ENCODE measurements at regions not wholly inside any gene's neighbourhood (a gene's known extent, or its start where the extent isn't known, plus 50 kb on each side); places are given as distances from the start of the nearest gene placed in this dataset.

DNA sequence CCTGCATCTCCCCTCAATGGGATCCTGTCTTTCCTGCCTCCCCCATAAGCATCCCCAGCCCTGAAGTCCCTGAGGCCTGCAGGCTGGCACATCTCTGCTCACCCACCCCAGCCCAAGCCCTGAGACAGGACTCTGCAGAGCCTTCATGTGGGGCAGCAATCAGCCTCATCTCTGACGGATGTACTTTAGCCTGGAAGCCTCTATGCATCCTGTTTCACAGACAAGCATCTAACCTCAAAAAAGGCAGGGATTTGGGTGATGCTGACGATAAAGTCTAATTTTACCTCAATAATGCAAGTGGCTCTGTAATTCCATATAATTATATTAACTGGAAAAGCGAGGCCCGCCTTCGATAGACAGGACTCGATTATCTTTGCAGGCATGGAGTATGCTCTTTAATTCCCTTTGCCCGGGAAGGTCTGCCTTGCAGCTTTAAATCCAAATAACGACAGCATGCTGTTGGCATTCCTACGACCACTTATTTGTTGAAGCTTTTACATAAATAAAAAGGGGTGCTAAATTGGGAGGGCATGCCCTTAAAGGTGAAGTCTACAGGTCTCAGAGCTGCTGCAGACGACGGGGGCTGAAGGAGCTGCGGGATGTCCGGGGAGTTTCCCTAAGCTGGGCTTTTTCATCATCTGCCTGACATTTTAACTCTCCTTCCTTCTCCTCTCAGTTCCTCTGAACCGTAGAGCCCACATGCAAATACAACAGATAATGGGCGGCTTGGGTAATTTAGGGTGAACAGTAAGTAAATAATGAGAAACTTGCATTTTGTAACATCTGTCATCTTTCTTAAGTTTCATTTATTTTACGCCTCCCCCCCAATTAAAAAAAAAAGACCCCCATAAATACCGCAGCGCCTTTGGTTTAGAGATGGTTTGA lies 211.5 kb downstream of the URI1 start:
- DNase-seq (ENCODE audit: low read depth in 2 of 2), result no peak

DNA sequence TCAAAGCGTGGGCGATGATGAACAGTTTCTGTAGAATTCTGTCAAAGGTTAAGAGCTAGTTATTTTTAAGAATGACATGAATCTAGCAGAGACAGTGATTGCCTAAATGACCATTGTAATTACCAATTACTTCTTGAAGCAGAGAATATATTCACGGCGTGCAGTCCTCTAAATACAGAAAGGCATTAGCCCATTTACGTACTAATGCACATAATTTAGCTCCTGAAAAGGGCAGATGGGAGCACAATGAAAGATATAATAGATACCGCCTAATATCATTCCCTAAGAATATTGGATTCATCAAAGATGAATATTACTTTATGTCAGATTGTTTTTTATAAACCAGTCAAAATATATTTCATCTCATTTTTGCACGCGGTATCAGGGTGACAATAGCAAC lies 212.4 kb downstream of the URI1 start:
- no peak for DNase-seq (ENCODE audit: low read depth in 2 of 2)

DNA sequence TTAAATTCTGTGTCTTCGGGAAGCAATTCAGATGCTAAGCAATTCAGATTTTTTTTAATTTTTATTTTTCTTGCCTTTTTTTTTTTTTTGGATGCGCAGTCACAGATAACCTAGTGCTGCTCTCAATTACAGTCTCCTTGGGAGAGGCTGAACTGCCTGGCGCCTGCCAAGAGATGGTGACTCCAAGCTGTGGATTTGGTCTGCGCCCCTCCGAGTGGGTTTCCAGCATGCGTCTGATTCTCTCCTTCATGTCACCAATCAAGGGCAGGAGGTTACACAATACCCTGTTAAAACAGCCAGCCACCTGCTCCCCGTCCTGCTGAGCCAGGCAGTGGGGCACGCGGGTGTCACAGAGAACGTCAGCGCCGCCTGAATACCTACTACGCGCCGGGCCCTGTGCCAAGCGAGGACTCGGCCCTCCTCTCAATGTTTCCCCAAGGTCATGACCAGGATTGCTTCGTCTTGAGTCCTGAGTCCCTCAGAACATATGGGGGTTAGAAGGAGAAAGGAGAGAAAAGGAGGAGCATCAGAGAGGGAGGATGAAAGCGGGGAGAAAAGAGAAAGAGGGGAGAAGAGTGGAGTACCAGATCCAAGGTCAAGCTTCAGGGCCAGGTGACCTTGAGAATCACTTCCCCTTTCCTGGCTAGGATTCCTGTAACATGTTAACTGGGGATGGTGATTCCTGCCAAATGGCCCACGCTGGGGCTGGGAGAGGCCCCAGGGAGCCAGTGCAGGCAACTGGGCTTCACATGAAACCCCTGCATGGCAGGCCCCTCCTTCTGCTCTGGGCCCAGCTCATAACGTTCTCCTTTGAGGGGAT lies 213.6 kb downstream of the URI1 start:
- DNase-seq (ENCODE audit: low read depth in 2 of 2), result no peak

DNA sequence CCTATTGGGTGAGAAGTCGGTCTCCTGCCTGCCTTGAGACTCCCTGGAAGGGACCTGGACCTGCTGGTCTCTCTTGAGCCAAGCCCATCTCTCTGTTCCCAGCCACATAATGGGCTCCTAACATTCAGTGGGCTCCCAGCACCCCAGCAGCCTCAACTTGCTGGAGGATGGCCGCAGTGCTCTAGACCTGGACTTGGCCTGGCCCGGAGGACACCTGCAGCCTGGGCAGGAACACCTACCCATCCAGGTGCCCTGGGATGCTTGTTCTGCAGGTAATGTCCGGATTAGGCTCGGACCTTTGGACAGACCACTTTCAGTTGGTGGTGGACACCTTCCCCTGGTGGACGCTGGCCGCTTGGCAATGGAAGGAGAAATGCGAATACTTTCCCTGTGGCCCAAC lies 214.6 kb downstream of the URI1 start:
- no peak for DNase-seq (ENCODE audit: low read depth in 2 of 2)

DNA sequence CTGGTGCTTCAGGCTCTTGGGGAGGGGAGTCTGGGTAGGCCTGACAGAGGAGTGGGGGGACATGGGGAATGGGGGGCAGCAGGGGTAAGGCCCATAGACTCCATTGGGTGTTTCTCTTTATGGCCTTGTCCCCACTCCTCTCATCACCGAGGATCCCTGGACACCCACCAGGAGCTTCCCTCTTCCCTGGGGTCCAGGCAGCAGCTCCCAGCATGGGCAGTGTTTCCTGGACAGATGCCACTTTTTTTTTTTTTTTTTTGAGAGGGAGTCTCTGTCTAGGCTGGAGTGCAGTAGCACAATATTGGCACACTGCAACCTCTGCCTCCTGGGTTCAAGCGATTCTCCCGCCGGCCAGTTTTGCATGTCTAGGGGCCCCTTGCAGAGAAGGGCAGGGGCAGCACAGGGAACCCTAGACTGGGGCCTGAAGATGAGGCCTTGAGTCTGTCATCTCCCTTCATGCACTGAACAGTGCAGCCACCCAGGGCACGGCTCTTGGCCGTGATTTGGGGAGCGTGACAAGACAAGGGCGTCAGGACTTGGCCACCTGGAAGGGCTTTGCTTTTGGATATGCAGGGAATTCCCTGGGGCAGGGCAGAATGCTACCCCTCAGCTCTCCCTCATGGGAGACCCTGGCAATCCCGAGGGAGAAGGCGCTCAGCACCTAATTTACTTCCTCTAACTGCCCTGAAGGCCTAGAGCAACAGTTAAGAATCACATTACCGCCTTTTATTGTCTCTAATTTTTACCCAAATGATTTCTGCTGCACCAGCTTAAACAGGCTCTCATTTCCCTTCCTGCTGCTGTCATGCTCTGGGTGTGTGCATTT lies 213.9 kb upstream of the ZNF536 start:
- DNase-seq (ENCODE audit: low read depth in 2 of 2), result no peak

DNA sequence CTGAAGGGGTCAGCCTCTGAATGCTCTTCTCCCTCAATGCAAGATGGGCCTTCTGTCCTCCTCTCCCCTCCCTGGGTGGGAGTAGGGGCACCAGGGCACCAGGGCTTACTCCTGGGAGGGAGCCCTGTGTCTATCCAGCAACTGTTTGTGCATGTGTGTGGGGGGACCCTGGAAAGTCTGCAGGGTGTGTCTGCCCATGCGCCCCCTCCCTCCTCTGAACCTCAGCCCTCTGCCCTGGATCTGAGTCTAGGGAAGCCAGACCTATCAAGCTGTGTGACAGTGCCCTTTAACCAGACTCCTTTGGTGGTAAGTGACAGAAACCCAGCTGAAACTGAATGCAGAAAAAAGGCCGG lies 213.3 kb upstream of the ZNF536 start:
- no peak for DNase-seq (ENCODE audit: low read depth in 2 of 2)

DNA sequence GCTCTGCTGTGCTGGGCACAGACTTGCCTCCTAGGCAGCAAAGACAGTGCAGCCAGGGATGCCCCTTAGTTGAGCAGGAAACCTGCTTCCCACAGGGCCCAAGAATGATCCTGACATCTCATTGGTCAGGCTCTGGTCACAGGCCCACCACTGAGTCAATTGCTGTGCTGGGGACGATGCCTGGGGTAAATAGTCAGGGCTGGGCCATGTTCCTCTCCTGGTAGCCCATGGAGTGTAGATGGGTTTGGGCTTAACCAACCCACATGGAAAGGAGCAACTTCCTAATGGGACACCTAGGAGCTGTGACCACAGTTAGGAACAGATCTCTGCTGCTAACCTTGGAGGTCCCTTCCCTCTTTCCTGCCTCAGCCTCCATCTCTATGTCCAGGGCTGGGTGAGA lies 212.5 kb upstream of the ZNF536 start:
- DNase-seq (ENCODE audit: low read depth in 2 of 2), result no peak

DNA sequence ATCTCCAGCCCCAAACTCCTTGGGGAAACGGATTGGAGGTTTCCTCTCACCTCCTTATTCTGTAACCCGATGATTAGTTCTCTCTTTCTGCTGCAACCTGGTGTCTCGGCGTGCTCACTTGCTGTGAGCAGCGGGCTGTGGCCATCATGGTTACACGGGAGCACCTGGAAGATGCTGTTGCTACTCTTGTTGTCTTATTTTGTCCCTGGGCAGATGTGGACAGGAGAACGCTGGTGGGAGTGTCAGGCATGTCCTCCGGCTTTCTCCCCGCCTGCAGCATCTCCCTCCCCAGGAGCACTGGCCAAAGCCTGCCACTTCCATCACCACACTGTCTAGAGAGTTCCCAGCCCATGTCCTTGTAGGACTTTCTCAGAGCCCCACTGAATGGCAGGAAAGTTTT lies 211.8 kb upstream of the ZNF536 start:
- no peak for DNase-seq (ENCODE audit: low read depth in 2 of 2)

DNA sequence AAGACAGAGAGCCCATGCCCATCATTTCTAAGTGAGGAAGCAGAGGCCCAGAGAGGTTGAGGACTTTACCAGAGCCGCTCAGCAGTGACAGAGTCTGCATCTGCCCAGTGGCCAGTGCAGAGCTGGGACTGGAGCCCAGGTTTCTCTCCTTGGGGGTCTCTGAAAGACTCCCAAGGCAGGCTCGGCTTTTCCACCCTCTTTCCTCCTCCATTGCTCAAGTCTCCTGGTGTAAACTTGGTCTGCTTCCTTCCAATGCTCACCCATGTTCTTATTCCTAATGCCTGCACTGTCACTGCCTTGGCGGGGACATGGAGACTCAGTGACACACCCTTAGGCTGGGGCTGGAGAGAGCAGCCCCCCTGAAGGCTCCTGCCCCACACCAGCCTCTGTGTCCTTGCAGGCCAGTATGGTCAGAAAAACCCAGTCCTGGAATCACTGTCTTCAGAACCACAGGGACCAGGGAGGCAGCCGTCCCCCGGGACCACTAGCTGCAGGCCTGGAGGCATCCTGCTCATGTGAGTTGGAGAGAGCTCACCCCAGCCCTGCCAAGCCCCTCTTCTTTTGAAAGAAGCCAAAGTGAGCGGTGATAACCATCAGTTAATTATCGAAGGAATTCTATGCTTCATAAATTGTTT lies 211.0 kb upstream of the ZNF536 start:
- DNase-seq (ENCODE audit: low read depth in 2 of 2), result no peak

DNA sequence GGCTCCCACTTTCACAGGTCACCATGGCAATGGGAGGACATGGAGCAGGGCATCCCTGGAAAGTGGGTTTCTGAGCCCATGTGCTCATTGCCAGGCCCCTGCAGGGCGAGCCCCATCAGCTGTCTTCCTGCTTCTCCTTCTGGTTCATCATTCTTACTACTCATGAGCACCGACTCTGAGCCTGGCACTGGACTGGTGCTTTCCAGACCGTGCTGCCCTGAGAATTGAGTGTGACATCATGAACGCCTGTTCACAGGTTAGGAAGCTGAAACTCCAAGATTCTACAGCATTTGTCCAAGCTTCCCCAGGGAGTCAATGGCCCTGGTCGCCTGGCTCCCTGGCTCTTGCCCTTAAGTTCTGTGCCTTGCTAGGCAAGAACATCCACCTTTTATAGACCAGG lies 210.4 kb upstream of the ZNF536 start:
- no peak for DNase-seq (ENCODE audit: low read depth in 2 of 2)

DNA sequence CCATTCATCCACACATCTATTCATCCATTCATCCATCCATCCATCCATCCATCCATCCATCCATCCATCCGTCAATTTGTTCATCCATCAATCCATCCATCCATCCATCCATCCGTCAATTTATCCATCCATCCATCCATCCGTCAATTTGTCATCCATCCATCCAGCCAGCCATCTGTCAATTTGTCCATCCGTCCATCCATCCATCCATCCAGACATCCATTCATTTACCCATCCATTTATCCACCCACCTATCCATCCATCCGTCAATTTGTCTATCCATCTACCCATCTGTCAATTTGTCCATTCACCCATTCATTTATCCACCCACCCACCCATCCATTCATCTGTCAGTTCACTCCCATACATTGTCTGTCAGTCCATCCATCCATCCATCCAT lies 209.5 kb upstream of the ZNF536 start:
- no peak for DNase-seq (ENCODE audit: low read depth in 2 of 2)

DNA sequence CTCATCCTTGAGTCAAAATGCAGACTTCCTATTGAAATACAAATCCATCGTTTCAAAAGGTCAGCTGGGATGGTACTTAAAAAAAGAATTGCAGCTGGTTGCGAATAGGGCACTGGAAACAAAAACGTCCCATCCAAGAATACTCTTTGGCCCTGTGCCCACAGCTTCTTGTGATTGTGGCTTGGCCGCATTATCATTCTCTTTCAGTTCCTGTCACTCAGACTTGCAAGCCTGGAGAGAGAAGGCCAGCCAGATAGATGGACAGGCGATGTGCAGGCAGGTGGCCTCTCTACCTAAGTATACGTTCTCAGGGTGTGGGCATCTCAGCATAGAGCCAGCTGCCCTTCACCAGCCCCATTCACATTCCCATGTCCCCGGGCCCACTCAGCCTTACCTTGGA lies 208.5 kb upstream of the ZNF536 start:
- DNase-seq (ENCODE audit: low read depth in 2 of 2), result no peak

DNA sequence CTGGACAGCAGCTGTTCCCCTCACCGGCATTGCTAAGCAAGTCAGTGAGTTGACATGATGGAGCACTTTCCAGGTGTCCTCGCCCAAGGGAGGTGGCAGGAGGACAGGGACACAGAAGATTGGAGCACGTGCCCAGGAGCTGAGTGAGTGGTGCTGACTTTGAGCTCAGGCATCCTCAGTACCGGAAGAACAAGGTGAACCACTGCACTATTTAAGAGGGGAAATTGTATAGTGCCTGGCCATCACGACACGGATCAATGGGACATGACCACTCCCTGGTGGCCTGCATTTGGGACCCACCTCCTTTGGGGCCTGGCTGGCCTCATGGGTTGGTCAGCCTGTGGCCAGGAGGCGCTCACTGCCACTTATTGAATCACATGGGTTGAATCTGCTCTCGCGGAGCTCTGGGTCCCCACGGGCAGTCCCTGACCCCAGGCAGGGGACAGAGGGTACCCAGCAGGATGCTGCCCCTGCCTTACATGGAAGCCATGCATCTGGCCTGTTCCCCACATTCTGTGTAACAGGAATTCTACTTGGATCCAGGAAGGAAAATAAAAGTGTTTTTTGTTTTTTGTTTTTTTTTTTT lies 206.9 kb upstream of the ZNF536 start:
- no peak for DNase-seq (ENCODE audit: low read depth in 2 of 2)

DNA sequence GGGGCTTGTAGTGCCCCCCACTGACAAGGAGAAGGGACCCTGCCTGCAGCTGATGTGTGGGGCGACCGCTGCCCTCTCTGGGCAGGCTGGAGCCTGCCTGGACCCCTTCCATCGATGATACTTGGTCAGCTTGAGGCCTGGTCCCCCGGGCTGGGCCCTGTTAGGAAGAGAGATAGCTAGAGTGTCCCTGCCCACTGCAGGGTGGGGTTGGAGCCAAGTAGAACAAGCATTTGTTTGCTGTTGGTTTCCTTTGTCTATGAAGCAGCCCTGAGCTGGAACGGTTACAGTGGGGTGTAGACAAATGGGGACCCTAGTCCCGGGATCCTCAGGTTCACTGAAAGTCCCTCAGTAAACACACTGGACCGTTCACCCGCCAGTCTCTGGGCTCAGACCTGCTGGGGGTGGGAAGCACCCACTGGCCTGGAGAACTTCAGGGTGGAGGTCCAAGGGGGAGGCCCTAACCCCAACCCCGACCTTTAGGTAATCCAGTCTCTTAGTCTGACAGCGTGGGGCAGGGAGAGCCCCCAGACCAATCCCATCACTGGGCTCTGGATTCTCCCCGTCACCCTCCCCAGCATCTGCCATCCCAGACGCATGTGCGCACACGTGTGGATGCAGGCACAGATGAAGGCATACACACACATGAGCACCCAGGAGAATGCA lies 204.8 kb upstream of the ZNF536 start:
- DNase-seq (ENCODE audit: low read depth in 2 of 2), result no peak

DNA sequence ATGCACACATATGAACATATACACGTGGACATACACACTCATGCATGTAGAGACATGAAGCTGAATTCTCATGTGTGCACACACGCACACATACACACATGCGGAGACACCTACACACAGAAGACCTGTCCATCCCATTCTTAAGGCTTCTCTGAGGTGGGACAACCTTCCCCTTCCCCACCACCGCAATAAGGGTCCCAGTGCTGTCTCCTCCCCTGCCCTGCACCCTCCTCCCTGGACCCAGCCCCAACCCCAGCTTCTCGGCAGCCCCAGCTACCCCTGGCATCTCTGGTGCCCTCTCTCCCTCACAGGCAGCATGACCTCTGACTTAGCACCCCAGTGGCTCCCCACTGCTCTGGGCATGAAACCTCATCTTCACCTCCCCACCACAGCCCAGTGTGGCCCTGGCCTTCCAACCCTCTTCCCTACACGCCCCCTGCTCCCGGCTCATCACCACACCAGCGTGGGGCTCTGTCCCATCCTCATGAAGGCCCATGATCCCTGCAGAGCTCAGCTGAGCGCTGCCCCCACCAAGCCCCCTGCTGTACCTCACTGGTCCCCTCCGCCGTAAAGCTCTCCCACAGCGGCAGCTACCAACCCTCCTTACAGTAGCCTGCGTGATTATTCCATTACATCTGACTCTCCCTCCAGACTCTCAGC lies 204.1 kb upstream of the ZNF536 start:
- DNase-seq (ENCODE audit: low read depth in 2 of 2), result no peak

DNA sequence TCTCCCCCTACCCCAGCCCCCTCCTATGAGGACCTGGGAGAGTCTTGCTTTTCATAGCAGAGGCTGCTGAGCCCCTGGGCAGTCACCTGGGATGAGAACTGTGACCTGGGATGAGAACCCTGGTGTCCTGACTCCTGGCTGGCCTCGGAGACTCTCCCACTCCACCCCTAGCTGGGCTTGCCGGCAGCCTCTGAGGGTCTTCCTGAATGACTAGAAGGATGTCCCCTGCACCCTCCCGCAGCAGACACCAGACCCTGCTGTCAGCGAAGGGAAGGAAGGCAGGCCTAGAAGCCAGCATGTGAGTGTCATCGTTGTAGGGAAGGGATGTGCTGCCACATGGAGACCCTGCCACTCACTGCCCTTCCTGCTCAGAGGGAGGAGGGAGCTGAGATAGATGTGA lies 203.4 kb upstream of the ZNF536 start:
- no peak for DNase-seq (ENCODE audit: low read depth in 2 of 2)

DNA sequence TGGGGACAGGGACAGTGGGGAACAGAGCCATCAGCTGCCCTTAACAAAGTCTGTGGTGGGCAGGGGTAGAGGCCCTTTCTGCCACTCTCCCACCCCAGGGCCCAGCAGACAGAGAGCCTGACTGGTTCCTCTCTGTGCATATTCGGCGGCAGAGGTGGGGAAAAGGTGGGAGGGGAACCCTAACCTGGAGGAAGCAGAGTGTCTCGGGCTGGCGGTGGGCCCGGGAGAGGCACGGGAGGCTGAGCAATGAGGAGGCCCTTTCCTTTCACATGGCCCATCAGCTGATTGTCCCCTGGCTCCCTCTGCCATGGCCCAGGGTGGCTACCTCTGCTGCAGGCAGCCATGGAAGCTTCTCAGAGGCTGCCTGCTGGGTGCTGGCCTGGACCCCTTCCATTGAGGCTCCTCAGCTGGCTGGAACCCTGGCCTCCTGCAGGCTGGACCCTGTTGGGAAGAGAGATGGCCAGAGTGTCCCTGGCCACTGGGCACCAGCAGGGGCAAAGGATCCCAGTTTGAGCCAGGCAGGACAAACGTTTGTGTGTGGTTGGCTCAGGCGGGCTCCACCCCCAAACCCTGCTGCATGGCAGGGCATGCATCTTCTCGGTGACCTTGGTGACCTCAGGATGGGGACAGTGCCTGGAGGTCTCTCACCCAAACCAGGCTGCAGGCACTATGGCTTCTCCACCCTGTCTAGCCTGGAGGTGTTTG lies 202.8 kb upstream of the ZNF536 start:
- DNase-seq (ENCODE audit: low read depth in 2 of 2), result no peak

DNA sequence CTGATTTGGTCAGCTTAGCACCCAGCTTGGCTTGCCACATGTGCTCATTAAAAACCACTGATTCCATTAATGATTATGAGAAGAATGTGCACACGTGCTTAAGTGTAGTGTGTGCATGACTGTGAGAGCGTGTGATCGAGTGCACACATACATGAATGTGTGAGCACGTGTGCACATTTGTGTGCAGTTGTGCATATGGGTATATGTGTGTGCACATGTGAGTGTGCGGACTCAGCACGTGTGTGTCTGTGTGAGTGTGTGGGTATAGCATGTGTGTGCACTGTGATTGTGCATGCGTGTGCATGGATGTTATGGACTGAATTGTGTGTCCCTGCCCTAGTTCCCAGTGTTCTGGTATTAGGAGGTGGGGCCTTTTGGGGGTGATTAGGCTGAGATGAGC lies 202.1 kb upstream of the ZNF536 start:
- no peak for DNase-seq (ENCODE audit: low read depth in 2 of 2)

DNA sequence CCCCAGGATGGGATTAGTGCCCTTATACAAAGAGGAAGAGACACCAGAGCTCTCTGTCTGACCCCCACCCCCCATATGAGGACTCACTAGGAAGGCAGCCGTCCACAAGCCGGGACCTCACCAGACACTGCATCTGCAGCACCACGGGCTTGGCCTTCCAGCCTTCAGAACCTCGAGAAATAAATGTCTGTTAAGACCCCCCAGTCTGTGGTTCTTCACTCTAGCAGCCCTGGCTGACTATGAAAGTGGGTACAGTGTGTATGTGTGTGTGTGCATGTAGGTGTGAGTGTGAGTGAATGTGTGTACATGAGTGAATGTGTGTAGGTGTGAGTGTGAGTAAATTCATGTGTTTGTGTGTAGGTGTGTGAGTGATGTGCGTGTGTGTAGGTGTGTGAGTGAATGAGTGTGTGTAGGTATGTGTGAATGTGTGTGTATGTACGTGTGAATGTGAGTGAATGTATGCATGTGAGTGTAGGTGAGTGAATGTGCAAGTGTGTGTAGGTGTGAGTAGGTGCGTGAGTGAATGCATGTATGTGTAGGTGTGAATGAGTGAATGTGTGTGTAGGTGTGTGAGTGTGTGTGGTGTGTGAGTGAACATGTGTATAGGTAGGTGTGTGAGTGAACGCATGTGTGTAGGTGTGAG lies 201.6 kb upstream of the ZNF536 start:
- no peak for DNase-seq (ENCODE audit: low read depth in 2 of 2)

Data from fibroblast of skin of left quadriceps (primary cell).